ENCODE measurements at regions not wholly inside any gene's neighbourhood (a gene's known extent, or its start where the extent isn't known, plus 50 kb on each side); places are given as distances from the start of the nearest gene placed in this dataset.
A peak's percentile ranks its signal among the peaks of the same experiment; 100 is the strongest.

GRCh38 chr2:239895116-239895515 is 130.0 kb downstream of the NDUFA10 start:
- Histone ChIP-seq H3K27me3 (no peaks in the 10 kb centered on the region), H3K36me3 (ENCODE audit: low read depth, missing control alignments) (no peaks in the 10 kb centered on the region), H3K27ac (no peak overlapping the region), H3K9me3 (no peaks in the 10 kb centered on the region), H3K4me3 (no peak overlapping the region), H3K4me1 (no peaks in the 10 kb centered on the region)
- intact Hi-C loops (cut with DNase I; ENCODE audit: low total_unique reads): no loop called here
- DNase-seq: peak; percentile 4
- 89 to 90% methylated on average over 3 of the region's 3 CpGs for WGBS, 2 donors
- no peak for TF ChIP-seq CTCF (IDR thresholded peaks at IDR 0.05)
- TF ChIP-seq POLR2A (IDR thresholded peaks at IDR 0.05): no peak

DNA sequence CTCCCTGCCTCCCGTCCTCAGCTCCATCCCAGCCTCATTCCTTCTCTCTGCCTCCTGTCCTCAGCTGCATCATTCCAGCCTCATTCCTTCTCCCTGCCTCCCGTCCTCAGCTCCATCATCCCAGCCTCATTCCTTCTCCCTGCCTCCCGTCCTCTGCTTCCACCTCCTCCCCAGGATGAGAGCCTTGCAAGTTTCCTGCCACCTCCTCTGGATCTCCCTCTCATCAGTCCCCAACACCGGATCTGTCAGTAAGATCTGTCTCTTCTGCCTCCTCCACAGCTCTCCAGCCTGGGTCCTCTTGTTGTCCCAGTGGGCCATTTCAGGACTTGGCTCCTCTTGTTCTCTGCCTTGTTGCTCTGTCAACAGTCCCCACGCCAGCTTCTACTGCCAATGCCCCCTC is 130.9 kb downstream of the NDUFA10 start:
- WGBS, 2 donors: 75 to 81% methylated on average over 5 of the region's 5 CpGs
- no peak overlapping the region for H3K27ac ChIP-seq
- no peak overlapping the region for H3K4me3 ChIP-seq
- H3K36me3 ChIP-seq (ENCODE audit: low read depth, missing control alignments): no peaks in the 10 kb centered on the region
- no peaks in the 10 kb centered on the region for H3K9me3 ChIP-seq
- no peaks in the 10 kb centered on the region for H3K27me3 ChIP-seq
- DNase-seq: peak; percentile 7
- intact Hi-C loops (cut with DNase I; ENCODE audit: low total_unique reads): no loop called here
- peaks cover 2% of the 10 kb centered on the region for H3K4me1 ChIP-seq
- no peak for TF ChIP-seq CTCF (IDR thresholded peaks at IDR 0.05)
- no peak for TF ChIP-seq POLR2A (IDR thresholded peaks at IDR 0.05)

DNA sequence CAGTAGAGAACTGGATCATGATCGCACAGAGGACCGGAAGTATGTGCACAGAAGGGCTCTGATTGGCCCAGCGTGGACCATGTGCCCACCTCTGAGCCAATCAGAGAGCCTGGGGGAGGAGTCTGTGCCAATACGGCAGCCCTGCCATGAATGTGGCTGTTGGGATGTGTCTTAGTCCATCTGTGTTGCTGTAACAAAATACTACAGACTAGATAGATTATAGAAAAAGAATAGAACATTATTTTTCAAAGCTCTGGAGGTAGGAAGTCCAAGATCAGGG is 132.0 kb downstream of the NDUFA10 start:
- Histone ChIP-seq H3K4me3 (peak overlapping the region in 1 of 2 donors; percentile 33), H3K4me1 (peaks cover 4% of the 10 kb centered on the region), H3K9me3 (no peaks in the 10 kb centered on the region), H3K27ac (no peak overlapping the region), H3K36me3 (ENCODE audit: low read depth, missing control alignments) (no peaks in the 10 kb centered on the region), H3K27me3 (no peaks in the 10 kb centered on the region)
- peak; percentile 79 for DNase-seq
- intact Hi-C loops (cut with DNase I; ENCODE audit: low total_unique reads): no loop called here
- TF ChIP-seq CTCF (IDR thresholded peaks at IDR 0.05) (no peak), POLR2A (IDR thresholded peaks at IDR 0.05) (no peak)
- WGBS, 2 donors: 56 to 73% methylated on average over 4 of the region's 4 CpGs

DNA sequence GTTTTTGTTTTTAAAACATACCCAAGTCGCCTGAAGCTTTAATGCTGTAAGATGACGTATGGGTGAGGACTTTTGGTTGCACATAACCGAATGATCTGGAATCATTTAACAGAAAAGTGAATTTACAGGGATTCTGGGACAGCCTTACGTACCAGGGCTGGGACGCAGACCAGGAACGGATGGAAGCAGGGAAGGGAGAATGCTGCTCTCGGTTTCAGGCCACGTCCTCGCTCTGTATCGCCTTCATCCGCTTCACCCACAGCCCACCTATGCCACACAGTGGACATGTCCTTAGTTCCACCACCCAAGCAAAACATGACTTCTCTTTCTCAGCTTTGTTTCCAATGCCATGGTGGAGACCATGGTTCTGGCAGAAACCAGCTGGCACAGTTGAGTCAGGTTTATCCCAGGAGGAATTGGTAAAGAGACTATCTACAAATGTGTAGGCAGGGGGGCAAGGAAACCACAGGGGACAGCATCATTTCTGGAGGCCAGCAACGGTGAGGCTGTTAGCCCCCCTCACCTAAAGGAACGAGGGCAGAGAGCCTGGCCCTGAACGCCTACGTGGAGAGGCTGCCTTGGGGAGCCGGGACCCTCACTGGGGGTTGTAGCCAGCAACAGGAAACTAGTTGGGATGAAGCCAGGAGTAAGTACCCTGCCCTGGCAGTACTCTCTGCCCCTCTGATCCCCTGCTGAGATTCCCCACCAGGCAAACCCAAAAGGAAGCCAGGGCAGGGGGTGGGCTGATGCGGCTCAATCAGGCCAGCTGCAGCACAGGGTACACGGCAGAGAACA is 132.5 kb downstream of the NDUFA10 start:
- intact Hi-C loops (cut with DNase I; ENCODE audit: low total_unique reads): no loop called here
- peaks cover 4% of the 10 kb centered on the region for H3K4me1 ChIP-seq
- no peaks in the 10 kb centered on the region for H3K9me3 ChIP-seq
- TF ChIP-seq POLR2A (IDR thresholded peaks at IDR 0.05) (no peak), CTCF (IDR thresholded peaks at IDR 0.05) (no peak)
- WGBS, 2 donors: 69 to 75% methylated on average over 17 to 18 of the region's 18 CpGs
- H3K27me3 ChIP-seq: no peaks in the 10 kb centered on the region
- H3K27ac ChIP-seq: no peak overlapping the region
- H3K36me3 ChIP-seq (ENCODE audit: low read depth, missing control alignments): no peaks in the 10 kb centered on the region
- no peak for DNase-seq
- H3K4me3 ChIP-seq: peak overlapping the region in 1 of 2 donors; percentile 33

- peak; percentile 10 for DNase-seq
- no peaks in the 10 kb centered on the region for H3K27me3 ChIP-seq
- H3K36me3 ChIP-seq (ENCODE audit: low read depth, missing control alignments): no peaks in the 10 kb centered on the region
- H3K27ac ChIP-seq: no peak overlapping the region
- H3K4me1 ChIP-seq: peaks cover 4% of the 10 kb centered on the region
- no peaks in the 10 kb centered on the region for H3K9me3 ChIP-seq
- TF ChIP-seq CTCF (IDR thresholded peaks at IDR 0.05) (no peak), POLR2A (IDR thresholded peaks at IDR 0.05) (no peak)
- H3K4me3 ChIP-seq: no peak overlapping the region
- intact Hi-C loops (cut with DNase I; ENCODE audit: low total_unique reads): no loop called here
- WGBS, 2 donors: 90 to 92% methylated on average over 3 of the region's 3 CpGs
Measured at GRCh38 chr2:239891698-239892097, 133.4 kb downstream of the NDUFA10 start.

Measured in testis (tissue), 2 donors.